OCI-LY3 (cell line): ENCODE measurements at regions not wholly inside any gene's neighbourhood (a gene's known extent, or its start where the extent isn't known, plus 50 kb on each side); places are given as distances from the start of the nearest gene placed in this dataset.

Experiments
- CTCF ChIP-seq: fragments of 200-600, 300-600 bp; sonication (generic); IDR thresholded peaks from 2 replicates; pipeline ENCODE4 v1.5.1; 2014; ENCODE audit warnings: antibody characterized with exemption, low read length, low read depth
- EZH2phosphoT487 ChIP-seq: fragments of 200-600 bp; shearing (Covaris generic); IDR thresholded peaks from 2 replicates; pipeline ENCODE4 v1.6.1; 2018; ENCODE audit warnings: antibody characterized with exemption, mixed run types, low read depth

- no peak for TF ChIP-seq CTCF
- no peak for TF ChIP-seq EZH2phosphoT487
These were observed 84.0 kb upstream of the PTPRR start for GRCh38 chr12:71004578-71004977.
